GM12875 (cell line): ENCODE measurements at regions not wholly inside any gene's neighbourhood (a gene's known extent, or its start where the extent isn't known, plus 50 kb on each side); places are given as distances from the start of the nearest gene placed in this dataset.

Source experiments
- H3K4me3 ChIP-seq: one replicate; pipeline ENCODE4 v1.5.1; 2011; ENCODE audit warnings: low read depth, low read length, control low read depth
- TF ChIP-seq, protein P1 (sequence below): IDR thresholded peaks from 2 replicates; pipeline ENCODE4 v1.5.1; 2011; ENCODE audit warnings: low read depth, mild to moderate bottlenecking, control low read depth, inconsistent platforms, low read length, moderate library complexity, borderline replicate concordance; ENCODE audit not compliant: insufficient read depth

DNA sequence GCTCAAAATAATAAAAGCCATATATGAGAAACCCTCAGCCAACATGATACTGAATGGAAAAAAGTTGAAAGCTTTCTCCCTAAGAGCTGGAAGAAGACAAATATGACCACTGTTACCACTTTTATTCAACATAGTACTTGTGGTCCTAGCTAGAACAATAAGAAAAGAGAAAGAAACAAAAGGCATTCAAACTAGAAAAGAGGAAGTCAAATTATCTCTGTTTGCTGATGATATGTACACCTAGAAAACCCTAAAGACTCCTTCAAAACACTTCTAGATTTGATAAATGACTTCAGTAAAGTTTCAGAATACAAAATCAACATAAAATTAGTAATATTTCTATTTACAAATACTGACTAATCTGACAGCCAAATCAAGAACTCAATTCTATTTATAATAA, 328.8 kb upstream of the GCFC2 start:
- H3K4me3 ChIP-seq: no peak overlapping the region
- TF ChIP-seq, protein P1, sequence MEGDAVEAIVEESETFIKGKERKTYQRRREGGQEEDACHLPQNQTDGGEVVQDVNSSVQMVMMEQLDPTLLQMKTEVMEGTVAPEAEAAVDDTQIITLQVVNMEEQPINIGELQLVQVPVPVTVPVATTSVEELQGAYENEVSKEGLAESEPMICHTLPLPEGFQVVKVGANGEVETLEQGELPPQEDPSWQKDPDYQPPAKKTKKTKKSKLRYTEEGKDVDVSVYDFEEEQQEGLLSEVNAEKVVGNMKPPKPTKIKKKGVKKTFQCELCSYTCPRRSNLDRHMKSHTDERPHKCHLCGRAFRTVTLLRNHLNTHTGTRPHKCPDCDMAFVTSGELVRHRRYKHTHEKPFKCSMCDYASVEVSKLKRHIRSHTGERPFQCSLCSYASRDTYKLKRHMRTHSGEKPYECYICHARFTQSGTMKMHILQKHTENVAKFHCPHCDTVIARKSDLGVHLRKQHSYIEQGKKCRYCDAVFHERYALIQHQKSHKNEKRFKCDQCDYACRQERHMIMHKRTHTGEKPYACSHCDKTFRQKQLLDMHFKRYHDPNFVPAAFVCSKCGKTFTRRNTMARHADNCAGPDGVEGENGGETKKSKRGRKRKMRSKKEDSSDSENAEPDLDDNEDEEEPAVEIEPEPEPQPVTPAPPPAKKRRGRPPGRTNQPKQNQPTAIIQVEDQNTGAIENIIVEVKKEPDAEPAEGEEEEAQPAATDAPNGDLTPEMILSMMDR: no peak

DNA sequence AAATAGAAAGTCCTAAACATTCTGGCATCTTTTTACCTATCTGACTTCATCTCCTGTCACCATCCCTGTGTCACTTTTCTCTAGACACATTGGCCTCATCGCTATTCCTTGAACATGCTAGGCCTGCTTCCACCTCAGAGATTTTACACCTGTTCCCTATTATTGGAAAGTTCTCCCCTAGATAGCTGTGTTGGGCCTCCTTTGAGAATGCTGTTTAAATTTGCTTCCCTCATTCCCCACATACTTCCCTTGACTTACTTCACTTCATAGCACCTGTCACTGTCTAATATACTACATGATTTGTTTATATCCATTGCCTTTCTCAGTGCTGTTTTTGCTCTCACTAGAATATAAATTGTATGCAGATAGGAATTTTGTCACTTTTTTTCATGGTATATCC, 317.0 kb upstream of the GCFC2 start:
- TF ChIP-seq, protein P1: no peak
- H3K4me3 ChIP-seq: no peak overlapping the region

DNA sequence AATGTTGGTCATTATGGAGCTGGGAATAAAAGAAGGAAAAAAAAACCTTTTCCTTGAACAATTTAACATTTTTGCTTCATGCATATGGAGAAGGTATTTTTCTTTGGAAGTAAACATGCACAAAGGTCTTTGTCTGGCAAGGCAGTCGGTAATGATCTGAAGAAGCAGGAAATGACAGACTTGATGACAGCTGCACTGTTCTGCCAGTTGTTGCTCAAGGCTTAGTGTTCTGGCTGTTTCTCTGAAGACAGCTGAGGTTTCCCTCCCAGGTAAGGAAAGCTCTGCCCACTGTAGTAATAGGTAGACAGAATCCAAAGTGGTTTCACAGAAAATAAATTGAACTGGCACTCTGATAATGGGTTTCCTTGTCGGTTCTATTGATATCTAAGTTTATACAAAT, 308.4 kb upstream of the GCFC2 start:
- TF ChIP-seq, protein P1: no peak
- H3K4me3 ChIP-seq: no peak overlapping the region

DNA sequence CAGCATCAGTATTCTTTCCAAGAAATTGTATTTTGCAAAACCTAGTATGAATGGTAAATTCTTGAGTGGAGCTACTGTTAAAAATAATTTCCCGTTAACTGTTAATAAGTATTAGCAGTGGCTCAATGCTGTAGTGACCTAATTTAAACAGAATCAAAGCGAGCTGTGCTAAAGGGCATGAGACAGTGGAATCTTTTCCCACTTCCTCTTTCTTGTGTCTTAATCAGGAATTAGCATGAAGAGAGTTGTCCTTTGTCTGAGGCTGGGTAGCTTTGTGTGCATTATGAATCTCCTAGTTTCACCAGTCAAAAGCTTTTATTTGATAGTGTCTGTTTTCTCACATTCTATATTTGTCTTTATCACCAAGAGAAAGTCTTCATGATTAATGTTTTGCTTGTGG, 298.8 kb upstream of the GCFC2 start:
- no peak overlapping the region for H3K4me3 ChIP-seq
- TF ChIP-seq, protein P1: no peak

DNA sequence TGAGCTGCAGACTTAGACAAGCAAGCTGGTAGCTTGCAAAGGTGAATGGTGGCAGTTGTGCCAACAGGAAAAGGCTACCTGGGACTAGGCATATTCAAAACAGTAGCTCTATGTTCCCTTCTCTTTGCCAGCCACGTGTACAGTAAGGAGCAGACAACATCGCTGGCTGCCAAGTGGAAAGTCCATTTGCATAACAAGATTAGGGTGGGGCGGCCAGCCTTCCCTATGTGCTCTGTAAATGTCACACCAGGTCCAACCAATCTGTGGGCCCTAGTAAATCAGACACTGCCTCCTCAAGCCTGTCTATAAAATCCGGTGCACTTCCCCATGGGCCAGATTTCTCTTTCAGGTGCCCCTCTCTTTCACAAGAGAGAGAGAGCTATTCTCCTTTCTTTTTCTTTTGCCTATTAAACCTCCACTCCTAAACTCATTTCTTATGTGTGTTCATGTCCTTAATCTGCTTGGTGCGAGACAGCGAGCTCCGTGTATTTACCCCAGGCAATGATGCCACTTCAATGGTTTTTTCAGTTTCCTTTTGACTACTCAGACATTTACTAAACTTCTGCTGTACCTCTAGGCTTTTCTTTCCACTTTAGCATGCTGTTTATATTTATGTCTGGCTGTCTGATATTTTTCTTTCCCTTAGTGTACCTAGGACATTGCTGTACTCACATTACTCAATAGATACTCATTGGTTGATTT, 297.4 kb upstream of the GCFC2 start:
- TF ChIP-seq, protein P1: no peak
- H3K4me3 ChIP-seq: no peak overlapping the region

DNA sequence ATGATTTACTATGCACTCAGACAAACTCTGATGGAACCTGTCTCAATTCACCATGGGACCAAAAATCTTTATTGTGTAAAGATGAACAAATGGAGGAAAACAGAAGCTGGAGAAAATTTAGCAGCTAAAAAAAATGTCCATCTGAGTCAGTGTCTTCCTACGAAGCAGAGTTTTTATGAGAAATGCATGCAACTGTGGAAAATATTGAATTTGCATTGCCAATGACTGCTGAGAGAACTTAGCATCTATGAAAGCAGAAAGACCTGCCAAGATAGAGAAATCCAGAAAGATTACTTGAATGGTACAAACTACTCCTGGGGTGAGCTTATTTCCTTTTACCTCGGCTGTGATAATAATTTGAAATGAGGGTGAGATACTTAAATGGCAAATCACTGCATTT, 289.7 kb upstream of the GCFC2 start:
- H3K4me3 ChIP-seq: no peak overlapping the region
- TF ChIP-seq, protein P1: no peak

DNA sequence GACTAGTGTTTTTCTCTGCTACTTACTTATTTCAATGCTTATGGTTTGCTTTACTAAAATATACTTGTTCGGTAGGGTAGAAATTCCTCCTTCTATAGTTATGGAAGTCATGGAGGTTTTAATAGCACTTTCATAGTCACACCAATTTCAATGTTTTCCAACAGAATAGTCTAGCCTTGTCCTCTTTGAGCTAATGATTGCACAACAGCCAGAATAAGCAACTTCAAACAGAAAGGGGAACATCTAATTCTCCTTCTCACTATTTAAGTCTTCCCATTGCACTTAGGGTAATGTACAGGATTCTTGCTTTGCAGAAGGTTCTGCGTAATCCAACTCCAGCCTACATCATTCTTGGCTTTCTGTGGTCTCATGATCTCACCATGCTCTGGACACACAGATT, 287.7 kb upstream of the GCFC2 start:
- no peak overlapping the region for H3K4me3 ChIP-seq
- TF ChIP-seq, protein P1: no peak
